Natural killer cell (primary cell): ENCODE measurements at regions not wholly inside any gene's neighbourhood (a gene's known extent, or its start where the extent isn't known, plus 50 kb on each side); places are given as distances from the start of the nearest gene placed in this dataset.

ENCODE experiments used
- ATAC-seq, 3 donors: fragments of 150-1000 bp in 2 of 3; fragments of 200-7000 bp in 1 of 3; cut with Tn5 transposase; 1 replicate in 1 of 3; 2 replicates in 2 of 3; pipeline ENCODE4 v1.10.0; 2021; ENCODE audit warnings: mild to moderate bottlenecking in 2 of 3, moderate library complexity in 2 of 3
- DNase-seq, 2 donors: peaks; one replicate each; pipeline versions ENCODE4 v3.0.0 to v3.0.0-alpha.2; 2013 to 2021; ENCODE audit warnings: mixed read lengths in 1 of 2
- H3K27ac ChIP-seq: one replicate; pipeline ENCODE4 v1.5.1; 2013; ENCODE audit warnings: mild to moderate bottlenecking, low read length
- H3K27me3 ChIP-seq: one replicate; pipeline ENCODE4 v1.6.1; 2013; ENCODE audit warnings: low read length; ENCODE audit not compliant: control insufficient read depth, insufficient read depth
- H3K36me3 ChIP-seq: one replicate; pipeline ENCODE4 v1.6.1; 2013; ENCODE audit warnings: low read length; ENCODE audit not compliant: control insufficient read depth, insufficient read depth
- H3K4me1 ChIP-seq: one replicate; pipeline ENCODE4 v1.6.1; 2013; ENCODE audit warnings: low read length; ENCODE audit not compliant: control insufficient read depth, insufficient read depth
- H3K4me3 ChIP-seq: one replicate; pipeline ENCODE4 v1.5.1; 2013; ENCODE audit warnings: low read length
- H3K9me3 ChIP-seq: one replicate; pipeline ENCODE4 v1.6.1; 2013; ENCODE audit warnings: low read length; ENCODE audit not compliant: control insufficient read depth, insufficient read depth
- H3K27ac Mint-ChIP-seq, 2 donors: one replicate each; pipeline ENCODE4 v1.8.0; 2022; ENCODE audit warnings: mild to moderate bottlenecking in 2 of 2, mixed read lengths in 2 of 2, moderate library complexity in 1 of 2
- H3K27me3 Mint-ChIP-seq, 2 donors: one replicate each; pipeline ENCODE4 v1.8.0; 2022; ENCODE audit warnings: low read depth in 2 of 2, mixed read lengths in 2 of 2
- H3K36me3 Mint-ChIP-seq: one replicate; pipeline ENCODE4 v1.8.0; 2022; ENCODE audit warnings: mixed read lengths
- H3K4me1 Mint-ChIP-seq, 2 donors: one replicate each; pipeline ENCODE4 v1.8.0; 2022; ENCODE audit warnings: mixed read lengths in 2 of 2
- H3K4me3 Mint-ChIP-seq: one replicate; pipeline ENCODE4 v1.8.0; 2022; ENCODE audit warnings: mild to moderate bottlenecking, moderate library complexity, mixed read lengths
- H3K9me3 Mint-ChIP-seq, 2 donors: one replicate each; pipeline ENCODE4 v1.8.0; 2022; ENCODE audit warnings: mixed read lengths in 2 of 2
- WGBS: methylation state at CpG from one replicate; pipeline ENCODE4 v1.1.7; 2013; ENCODE audit warnings: missing lambda C conversion rate; ENCODE audit not compliant: insufficient coverage; 5-methylcytosine and 5-hydroxymethylcytosine counted together
- intact Hi-C: fragments of 100-400 bp; cut with micrococcal nuclease; formaldehyde crosslinking; loops from one replicate; pipeline ENCODE4 v1.14.2; 2022
- TF ChIP-seq, protein P1 (sequence below): fragments of 200-600 bp; IDR thresholded peaks from one replicate; pipeline ENCODE4 v1.8.0; 2022; ENCODE audit warnings: antibody characterized with exemption

- 93% methylated on average over 2 of the region's 3 CpGs for WGBS
These were observed 63.7 kb upstream of the LMO4 start for GRCh38 chr1:87264976-87265375.

GRCh38 chr1:87265786-87266185 lies 62.9 kb upstream of the LMO4 start:
- intact Hi-C loops: no loop called here
- Histone ChIP-seq H3K9me3 (no peaks in the 10 kb centered on the region), H3K36me3 (no peaks in the 10 kb centered on the region), H3K4me1 (no peaks in the 10 kb centered on the region), H3K27ac (no peak overlapping the region), H3K4me3 (no peak overlapping the region), H3K27me3 (no peaks in the 10 kb centered on the region)
- no peak overlapping the region for H3K4me3 Mint-ChIP-seq
- no peak overlapping the region for H3K27ac Mint-ChIP-seq
- H3K36me3 Mint-ChIP-seq: no peaks in the 10 kb centered on the region
- H3K9me3 Mint-ChIP-seq: no peaks in the 10 kb centered on the region
- TF ChIP-seq, protein P1, sequence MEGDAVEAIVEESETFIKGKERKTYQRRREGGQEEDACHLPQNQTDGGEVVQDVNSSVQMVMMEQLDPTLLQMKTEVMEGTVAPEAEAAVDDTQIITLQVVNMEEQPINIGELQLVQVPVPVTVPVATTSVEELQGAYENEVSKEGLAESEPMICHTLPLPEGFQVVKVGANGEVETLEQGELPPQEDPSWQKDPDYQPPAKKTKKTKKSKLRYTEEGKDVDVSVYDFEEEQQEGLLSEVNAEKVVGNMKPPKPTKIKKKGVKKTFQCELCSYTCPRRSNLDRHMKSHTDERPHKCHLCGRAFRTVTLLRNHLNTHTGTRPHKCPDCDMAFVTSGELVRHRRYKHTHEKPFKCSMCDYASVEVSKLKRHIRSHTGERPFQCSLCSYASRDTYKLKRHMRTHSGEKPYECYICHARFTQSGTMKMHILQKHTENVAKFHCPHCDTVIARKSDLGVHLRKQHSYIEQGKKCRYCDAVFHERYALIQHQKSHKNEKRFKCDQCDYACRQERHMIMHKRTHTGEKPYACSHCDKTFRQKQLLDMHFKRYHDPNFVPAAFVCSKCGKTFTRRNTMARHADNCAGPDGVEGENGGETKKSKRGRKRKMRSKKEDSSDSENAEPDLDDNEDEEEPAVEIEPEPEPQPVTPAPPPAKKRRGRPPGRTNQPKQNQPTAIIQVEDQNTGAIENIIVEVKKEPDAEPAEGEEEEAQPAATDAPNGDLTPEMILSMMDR: no peak
- peaks cover 0 to 7% of the 10 kb centered on the region in 2 donors for H3K27me3 Mint-ChIP-seq
- ATAC-seq (no peak), DNase-seq (no peak)
- H3K4me1 Mint-ChIP-seq: no peaks in the 10 kb centered on the region
- WGBS: 94% methylated on average over 3 of the region's 3 CpGs

More at GRCh38 chr1:87264976-87265375, 63.7 kb upstream of the LMO4 start:
- Mint-ChIP-seq H3K9me3 (no peaks in the 10 kb centered on the region), H3K4me1 (no peaks in the 10 kb centered on the region), H3K27me3 (peaks cover 0 to 7% of the 10 kb centered on the region in 2 donors), H3K27ac (no peak overlapping the region), H3K4me3 (no peak overlapping the region), H3K36me3 (no peaks in the 10 kb centered on the region)
- Histone ChIP-seq H3K9me3 (no peaks in the 10 kb centered on the region), H3K4me3 (no peak overlapping the region), H3K27ac (no peak overlapping the region), H3K27me3 (no peaks in the 10 kb centered on the region), H3K4me1 (no peaks in the 10 kb centered on the region), H3K36me3 (no peaks in the 10 kb centered on the region)
- ATAC-seq (no peak), DNase-seq (no peak)
- TF ChIP-seq, protein P1: no peak
- intact Hi-C loops: no loop called here

GRCh38 chr1:87268111-87268510 lies 60.6 kb upstream of the LMO4 start:
- no peak overlapping the region for H3K4me3 Mint-ChIP-seq
- H3K36me3 ChIP-seq: no peaks in the 10 kb centered on the region
- WGBS: 57% methylated on average over 3 of the region's 3 CpGs
- no peaks in the 10 kb centered on the region for H3K9me3 ChIP-seq
- no peaks in the 10 kb centered on the region for H3K4me1 Mint-ChIP-seq
- no peaks in the 10 kb centered on the region for H3K36me3 Mint-ChIP-seq
- H3K27me3 Mint-ChIP-seq: peaks cover 0 to 7% of the 10 kb centered on the region in 2 donors
- intact Hi-C loops: no loop called here
- DNase-seq (no peak), ATAC-seq (no peak)
- TF ChIP-seq, protein P1: no peak
- H3K4me1 ChIP-seq: no peaks in the 10 kb centered on the region
- H3K27ac Mint-ChIP-seq: no peak overlapping the region
- H3K4me3 ChIP-seq: no peak overlapping the region
- H3K27me3 ChIP-seq: no peaks in the 10 kb centered on the region
- no peaks in the 10 kb centered on the region for H3K9me3 Mint-ChIP-seq
- H3K27ac ChIP-seq: no peak overlapping the region

DNA sequence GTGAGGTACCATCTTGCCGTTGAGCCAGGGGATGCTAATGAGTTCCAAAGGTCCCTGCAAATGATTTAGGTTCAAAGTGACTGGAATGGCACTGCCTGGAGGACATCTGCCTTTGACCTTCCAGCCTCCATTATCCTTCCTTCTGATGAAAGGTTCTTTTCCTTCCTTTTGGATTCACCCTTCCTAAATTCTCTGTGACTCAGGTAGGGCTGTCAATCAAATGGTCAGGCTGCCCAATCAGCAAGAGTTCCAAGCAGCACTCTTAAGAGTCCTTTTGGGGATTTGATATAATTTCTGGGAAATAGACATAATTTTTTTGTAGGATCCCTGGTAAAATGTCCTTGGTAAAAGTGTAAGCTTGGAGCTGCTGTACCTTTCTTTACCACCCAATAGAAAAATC lies 58.8 kb upstream of the LMO4 start:
- H3K36me3 Mint-ChIP-seq: no peaks in the 10 kb centered on the region
- Histone ChIP-seq H3K9me3 (no peaks in the 10 kb centered on the region), H3K4me1 (no peaks in the 10 kb centered on the region), H3K36me3 (no peaks in the 10 kb centered on the region), H3K27ac (no peak overlapping the region), H3K27me3 (no peaks in the 10 kb centered on the region), H3K4me3 (no peak overlapping the region)
- no peaks in the 10 kb centered on the region for H3K4me1 Mint-ChIP-seq
- peaks cover 7 to 11% of the 10 kb centered on the region in 2 donors for H3K27me3 Mint-ChIP-seq
- intact Hi-C loops: no loop called here
- 0% methylated on average over 1 of the region's 1 CpG for WGBS
- no peak overlapping the region for H3K4me3 Mint-ChIP-seq
- no peaks in the 10 kb centered on the region for H3K9me3 Mint-ChIP-seq
- TF ChIP-seq, protein P1: no peak
- ATAC-seq (no peak), DNase-seq (no peak)
- no peak overlapping the region for H3K27ac Mint-ChIP-seq
